Glutamatergic neuron (in vitro differentiated cells): ENCODE measurements at regions not wholly inside any gene's neighbourhood (a gene's known extent, or its start where the extent isn't known, plus 50 kb on each side); places are given as distances from the start of the nearest gene placed in this dataset.

Experiments
- DNase-seq: peaks from one replicate; pipeline ENCODE4 v3.0.0; 2022
- H3K27ac Mint-ChIP-seq: one replicate; pipeline ENCODE4 v1.8.0; 2020; ENCODE audit warnings: mild to moderate bottlenecking, mixed read lengths, inconsistent platforms; ENCODE audit not compliant: unreplicated experiment
- H3K27me3 Mint-ChIP-seq: one replicate; pipeline ENCODE4 v1.8.0; 2020; ENCODE audit warnings: mild to moderate bottlenecking, moderate library complexity, mixed read lengths, inconsistent platforms; ENCODE audit not compliant: unreplicated experiment
- H3K36me3 Mint-ChIP-seq: one replicate; pipeline ENCODE4 v1.8.0; 2020; ENCODE audit warnings: mild to moderate bottlenecking, mixed read lengths, inconsistent platforms; ENCODE audit not compliant: unreplicated experiment
- H3K4me1 Mint-ChIP-seq: one replicate; pipeline ENCODE4 v1.8.0; 2020; ENCODE audit warnings: mild to moderate bottlenecking, low read depth, mixed read lengths, inconsistent platforms; ENCODE audit not compliant: unreplicated experiment
- H3K4me3 Mint-ChIP-seq: one replicate; pipeline ENCODE4 v1.8.0; 2020; ENCODE audit warnings: mild to moderate bottlenecking, mixed read lengths, inconsistent platforms; ENCODE audit not compliant: unreplicated experiment
- H3K9me3 Mint-ChIP-seq: one replicate; pipeline ENCODE4 v1.8.0; 2020; ENCODE audit warnings: mild to moderate bottlenecking, moderate library complexity, mixed read lengths, inconsistent platforms; ENCODE audit not compliant: unreplicated experiment
- CTCF ChIP-seq: fragments of 200-600 bp; sonication (generic); IDR thresholded peaks from one replicate; pipeline ENCODE4 v1.5.0; 2021; ENCODE audit not compliant: partially characterized antibody, unreplicated experiment

GRCh38 chr3:31425401-31425800 lies 107.3 kb upstream of the STT3B start:
- Mint-ChIP-seq H3K36me3 (peaks cover 7% of the 10 kb centered on the region), H3K9me3 (no peaks in the 10 kb centered on the region), H3K4me1 (peaks cover 6% of the 10 kb centered on the region), H3K4me3 (no peak overlapping the region), H3K27me3 (peaks cover 4% of the 10 kb centered on the region), H3K27ac (no peak overlapping the region)
- no peak for DNase-seq
- no peak for TF ChIP-seq CTCF

DNA sequence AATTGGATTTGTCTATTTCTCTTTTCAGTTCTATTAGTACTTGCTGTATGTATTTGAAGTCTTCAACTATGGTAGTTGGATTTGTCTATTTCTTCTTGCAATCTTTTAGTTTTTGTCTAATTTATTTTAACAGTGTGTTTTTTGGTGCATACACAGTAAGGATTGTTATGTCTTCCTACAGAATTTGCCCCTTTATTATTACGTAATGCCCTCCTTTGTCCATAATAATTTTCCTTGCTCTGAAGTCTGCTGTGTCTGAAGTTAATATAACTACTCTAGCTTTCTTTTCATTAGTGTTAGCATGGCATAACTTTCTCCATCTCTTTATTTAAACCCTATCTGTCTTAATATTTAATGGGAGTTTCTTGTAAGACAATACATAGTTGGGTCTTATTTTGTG lies 105.1 kb upstream of the STT3B start:
- Mint-ChIP-seq H3K27me3 (no peaks in the 10 kb centered on the region), H3K4me3 (no peak overlapping the region), H3K36me3 (peaks cover 7% of the 10 kb centered on the region), H3K27ac (no peak overlapping the region), H3K4me1 (peaks cover 6% of the 10 kb centered on the region), H3K9me3 (no peaks in the 10 kb centered on the region)
- TF ChIP-seq CTCF = no peak
- no peak for DNase-seq

- Mint-ChIP-seq H3K9me3 (no peaks in the 10 kb centered on the region), H3K36me3 (no peaks in the 10 kb centered on the region), H3K27me3 (no peaks in the 10 kb centered on the region), H3K4me3 (no peak overlapping the region), H3K27ac (no peak overlapping the region), H3K4me1 (no peaks in the 10 kb centered on the region)
- no peak for TF ChIP-seq CTCF
- DNase-seq = no peak
These were observed 101.4 kb upstream of the STT3B start for GRCh38 chr3:31431321-31431720.

DNA sequence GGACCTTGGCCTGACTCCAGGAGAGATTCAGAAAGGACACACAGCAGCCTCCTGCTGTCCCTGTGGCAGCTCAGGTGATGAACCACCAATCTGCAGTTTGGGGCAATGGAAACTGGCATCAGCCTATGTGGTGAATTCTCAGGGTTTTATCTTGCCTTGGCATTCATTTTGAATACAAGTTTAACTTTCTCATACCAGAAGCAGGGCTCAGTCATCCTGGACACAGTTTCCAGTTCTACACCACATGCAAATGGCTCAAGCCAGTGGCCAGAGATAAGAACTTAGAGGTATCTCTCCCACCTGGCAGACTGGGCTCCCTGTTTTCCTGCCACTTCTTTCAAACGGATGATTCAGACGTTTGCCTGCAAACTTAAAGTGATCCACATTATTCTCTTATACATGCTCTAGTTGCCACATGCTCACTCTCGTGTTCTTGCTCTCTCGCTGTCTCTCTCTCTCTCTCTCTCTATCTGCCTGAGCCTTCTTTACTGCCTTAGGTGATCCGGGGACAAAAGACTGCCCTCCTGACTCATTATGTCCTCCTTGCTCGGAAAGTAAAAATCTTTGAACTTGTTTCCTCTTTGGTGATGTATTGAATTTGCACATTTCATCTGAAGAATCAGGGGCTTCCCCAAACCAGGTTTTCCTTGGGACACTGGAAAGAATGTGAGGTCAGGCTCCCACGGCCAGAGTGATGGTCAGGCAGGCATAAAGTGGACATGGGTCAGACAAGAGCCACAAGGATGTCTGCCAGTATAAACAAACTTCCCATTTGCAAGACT lies 99.6 kb upstream of the STT3B start:
- Mint-ChIP-seq H3K4me3 (no peak overlapping the region), H3K27ac (no peak overlapping the region), H3K36me3 (peaks cover 6% of the 10 kb centered on the region), H3K4me1 (no peaks in the 10 kb centered on the region), H3K9me3 (no peaks in the 10 kb centered on the region), H3K27me3 (no peaks in the 10 kb centered on the region)
- TF ChIP-seq CTCF = no peak
- no peak for DNase-seq

DNA sequence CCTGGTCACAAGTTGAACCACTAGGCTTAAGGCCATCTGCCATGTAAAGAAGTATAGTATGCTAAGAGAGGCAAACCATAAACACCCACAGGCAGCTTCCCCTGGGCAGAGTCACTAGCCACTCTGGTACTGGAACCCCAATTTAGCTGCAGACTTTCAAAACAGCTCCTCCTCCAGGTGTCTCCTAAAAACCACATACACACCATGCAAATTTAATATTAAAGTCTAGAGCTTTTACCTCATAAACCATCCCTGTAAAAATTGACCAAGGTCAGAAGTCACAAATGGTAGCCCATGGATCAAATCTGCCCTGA lies 99.1 kb upstream of the STT3B start:
- Mint-ChIP-seq H3K4me3 (no peak overlapping the region), H3K36me3 (peaks cover 6% of the 10 kb centered on the region), H3K27me3 (no peaks in the 10 kb centered on the region), H3K4me1 (no peaks in the 10 kb centered on the region), H3K27ac (no peak overlapping the region), H3K9me3 (no peaks in the 10 kb centered on the region)
- no peak for DNase-seq
- TF ChIP-seq CTCF = no peak
